Stimulated activated CD4-positive, alpha-beta T cell treated with anti-CD3 and anti-CD28 coated beads, Interleukin-2, amount 100 ng/mL, for 48 hours (primary cell): ENCODE measurements at regions not wholly inside any gene's neighbourhood (a gene's known extent, or its start where the extent isn't known, plus 50 kb on each side); places are given as distances from the start of the nearest gene placed in this dataset.

Experiments used
- DNase-seq, 2 donors: peaks; one replicate each; pipeline ENCODE4 v3.0.0-alpha.2; 2020

GRCh38 chr13:86757236-86757978 lies 913.8 kb upstream of the SLITRK5 start:
- no peak for DNase-seq

GRCh38 chr13:86758116-86758515 lies 913.1 kb upstream of the SLITRK5 start:
- no peak for DNase-seq

- no peak for DNase-seq
Measured at GRCh38 chr13:86760620-86761019, 910.6 kb upstream of the SLITRK5 start.

- no peak for DNase-seq
Measured at GRCh38 chr13:86765462-86765861, 905.7 kb upstream of the SLITRK5 start.

GRCh38 chr13:86788616-86789015 lies 882.6 kb upstream of the SLITRK5 start:
- DNase-seq: no peak

GRCh38 chr13:86792153-86792651 lies 879.0 kb upstream of the SLITRK5 start:
- DNase-seq: no peak

- DNase-seq: no peak
Measured at GRCh38 chr13:86795858-86796257, 875.3 kb upstream of the SLITRK5 start.

- DNase-seq: no peak
Measured at GRCh38 chr13:86810361-86810760, 860.8 kb upstream of the SLITRK5 start.

- no peak for DNase-seq
Measured at GRCh38 chr13:86813198-86813597, 858.0 kb upstream of the SLITRK5 start.

GRCh38 chr13:86825410-86825809 lies 845.8 kb upstream of the SLITRK5 start:
- DNase-seq: no peak

- no peak for DNase-seq
Measured at GRCh38 chr13:86826232-86826631, 844.9 kb upstream of the SLITRK5 start.

GRCh38 chr13:86830046-86830445 lies 841.1 kb upstream of the SLITRK5 start:
- no peak for DNase-seq

GRCh38 chr13:86831084-86831483 lies 840.1 kb upstream of the SLITRK5 start:
- no peak for DNase-seq

GRCh38 chr13:86838411-86839120 lies 832.6 kb upstream of the SLITRK5 start:
- no peak for DNase-seq

GRCh38 chr13:86839221-86839620 lies 832.0 kb upstream of the SLITRK5 start:
- no peak for DNase-seq

- no peak for DNase-seq
Measured at GRCh38 chr13:86840250-86841191, 830.6 kb upstream of the SLITRK5 start.

- no peak for DNase-seq
Measured at GRCh38 chr13:86841264-86841663, 829.9 kb upstream of the SLITRK5 start.

- no peak for DNase-seq
Measured at GRCh38 chr13:86846501-86846900, 824.7 kb upstream of the SLITRK5 start.

- no peak for DNase-seq
Measured at GRCh38 chr13:86848716-86849115, 822.5 kb upstream of the SLITRK5 start.

- DNase-seq: no peak
Measured at GRCh38 chr13:86856991-86857390, 814.2 kb upstream of the SLITRK5 start.

GRCh38 chr13:86858216-86858615 lies 813.0 kb upstream of the SLITRK5 start:
- no peak for DNase-seq

- DNase-seq: no peak
Measured at GRCh38 chr13:86862137-86862536, 809.0 kb upstream of the SLITRK5 start.

GRCh38 chr13:86864376-86864775 lies 806.8 kb upstream of the SLITRK5 start:
- DNase-seq: no peak
